Stomach (tissue), 8 donors: ENCODE measurements at regions not wholly inside any gene's neighbourhood (a gene's known extent, or its start where the extent isn't known, plus 50 kb on each side); places are given as distances from the start of the nearest gene placed in this dataset.

ENCODE experiments used
- DNase-seq, 2 donors: peaks; one replicate each; pipeline versions ENCODE4 v3.0.0 to v3.0.0-alpha.2; 2013 to 2019
- H3K27ac ChIP-seq, 5 donors: fragments of 200-600 bp in 4 of 5; sonication (generic) in 4 of 5; one replicate each; pipeline ENCODE4 v1.5.1; 2013 to 2019; ENCODE audit warnings: mild to moderate bottlenecking in 1 of 5, moderate library complexity in 1 of 5
- H3K27me3 ChIP-seq, 3 donors: fragments of 200-600 bp; sonication (generic); one replicate each; pipeline ENCODE4 v1.5.1; 2017 to 2019; ENCODE audit warnings: mixed run types in 1 of 3
- H3K36me3 ChIP-seq, 4 donors: fragments of 200-600 bp; sonication (generic); 1 replicate in 3 of 4; 2 replicates in 1 of 4; pipeline ENCODE4 v1.5.1; 2016 to 2019
- H3K4me1 ChIP-seq, 4 donors: fragments of 200-600 bp; sonication (generic); one replicate each; pipeline ENCODE4 v1.5.1; 2016 to 2019
- H3K4me3 ChIP-seq, 4 donors: fragments of 200-600 bp; sonication (generic) in 3 of 4; one replicate each; pipeline ENCODE4 v1.5.1; 2016 to 2019; ENCODE audit warnings: mild to moderate bottlenecking in 1 of 4
- H3K9me3 ChIP-seq, 4 donors: fragments of 200-600 bp; sonication (generic); one replicate each; pipeline ENCODE4 v1.5.1; 2016 to 2019
- EP300 ChIP-seq: sonication (generic); formaldehyde crosslinking; IDR thresholded peaks from one replicate; pipeline ENCODE4 v1.6.1; 2017; ENCODE audit warnings: antibody characterized with exemption
- POLR2A ChIP-seq, 4 donors: fragments of 450-650 bp; IDR thresholded peaks; one replicate each; pipeline ENCODE4 v1.6.1; 2016; ENCODE audit warnings: antibody characterized with exemption in 4 of 4, control low read depth in 2 of 4, mild to moderate bottlenecking in 1 of 4, moderate library complexity in 1 of 4
- POLR2AphosphoS5 ChIP-seq, 3 donors: sonication (generic); formaldehyde crosslinking; IDR thresholded peaks; one replicate each; pipeline ENCODE4 v1.6.1; 2016; ENCODE audit warnings: antibody characterized with exemption in 3 of 3
- WGBS, 5 donors: extraction: QIAGEN DNeasy Blood & Tissue Kit in 3 of 5; methylation state at CpG; one replicate each; pipeline versions ENCODE4 v1.1.5 to v1.1.7; 2013 to 2018; 5-methylcytosine and 5-hydroxymethylcytosine counted together
- intact Hi-C: fragments of 100-400 bp; cut with DNase I; formaldehyde crosslinking; loops from one replicate; pipeline ENCODE4 v1.15.1; 2023; ENCODE audit warnings: low total_unique reads
- TF ChIP-seq, protein P1 (sequence below), 7 experiments: fragments of 450-650 bp in 4 of 7; fragments of 200-600 bp in 3 of 7; sonication (generic) in 3 of 7; IDR thresholded peaks; one replicate each; pipeline ENCODE4 v1.5.1; 2016 to 2019; ENCODE audit warnings: antibody characterized with exemption in 7 of 7, control low read depth in 2 of 7, mild to moderate bottlenecking in 1 of 7
- donor health status: healthy with polysubstance abuse.
- donor health status: Bipolar disorder and iron deficiency.
- donor health status: healthy.

DNA sequence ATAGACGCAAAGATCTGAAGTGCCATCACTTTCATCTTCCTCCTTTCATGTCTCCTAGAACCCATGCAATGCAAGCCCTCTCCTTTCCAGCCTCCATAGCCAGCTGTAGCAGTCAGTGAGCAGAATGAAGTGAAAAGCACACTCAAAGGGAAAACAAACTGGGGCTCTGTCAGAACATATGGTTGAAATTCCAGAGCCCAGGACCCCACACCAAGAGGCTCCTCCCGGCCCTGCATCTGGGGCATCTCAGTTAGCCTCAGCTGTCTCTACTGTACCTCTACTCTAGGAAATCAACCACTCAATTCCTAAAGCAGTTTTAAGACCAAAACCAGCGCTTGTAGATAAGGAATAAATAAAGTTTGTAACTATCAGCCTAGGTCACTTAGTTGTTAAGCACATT lies 73.8 kb upstream of the P3H2 start:
- H3K27me3 ChIP-seq: no peaks in the 10 kb centered on the region
- no peak overlapping the region for H3K4me3 ChIP-seq
- no peaks in the 10 kb centered on the region for H3K36me3 ChIP-seq
- 70 to 81% (median 75%) methylated on average over 3 of the region's 3 CpGs for WGBS, 5 donors
- no peak overlapping the region for H3K27ac ChIP-seq
- no peak for DNase-seq
- H3K4me1 ChIP-seq: peaks cover 0 to 10% (median 0%) of the 10 kb centered on the region in 4 donors
- TF ChIP-seq POLR2AphosphoS5 (IDR thresholded peaks at IDR 0.05): no peak
- no peak for TF ChIP-seq EP300
- TF ChIP-seq, protein P1, sequence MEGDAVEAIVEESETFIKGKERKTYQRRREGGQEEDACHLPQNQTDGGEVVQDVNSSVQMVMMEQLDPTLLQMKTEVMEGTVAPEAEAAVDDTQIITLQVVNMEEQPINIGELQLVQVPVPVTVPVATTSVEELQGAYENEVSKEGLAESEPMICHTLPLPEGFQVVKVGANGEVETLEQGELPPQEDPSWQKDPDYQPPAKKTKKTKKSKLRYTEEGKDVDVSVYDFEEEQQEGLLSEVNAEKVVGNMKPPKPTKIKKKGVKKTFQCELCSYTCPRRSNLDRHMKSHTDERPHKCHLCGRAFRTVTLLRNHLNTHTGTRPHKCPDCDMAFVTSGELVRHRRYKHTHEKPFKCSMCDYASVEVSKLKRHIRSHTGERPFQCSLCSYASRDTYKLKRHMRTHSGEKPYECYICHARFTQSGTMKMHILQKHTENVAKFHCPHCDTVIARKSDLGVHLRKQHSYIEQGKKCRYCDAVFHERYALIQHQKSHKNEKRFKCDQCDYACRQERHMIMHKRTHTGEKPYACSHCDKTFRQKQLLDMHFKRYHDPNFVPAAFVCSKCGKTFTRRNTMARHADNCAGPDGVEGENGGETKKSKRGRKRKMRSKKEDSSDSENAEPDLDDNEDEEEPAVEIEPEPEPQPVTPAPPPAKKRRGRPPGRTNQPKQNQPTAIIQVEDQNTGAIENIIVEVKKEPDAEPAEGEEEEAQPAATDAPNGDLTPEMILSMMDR (IDR thresholded peaks at IDR 0.05): no peak
- TF ChIP-seq POLR2A (IDR thresholded peaks at IDR 0.05): no peak
- H3K9me3 ChIP-seq: no peaks in the 10 kb centered on the region
- intact Hi-C loops: no loop called here

DNA sequence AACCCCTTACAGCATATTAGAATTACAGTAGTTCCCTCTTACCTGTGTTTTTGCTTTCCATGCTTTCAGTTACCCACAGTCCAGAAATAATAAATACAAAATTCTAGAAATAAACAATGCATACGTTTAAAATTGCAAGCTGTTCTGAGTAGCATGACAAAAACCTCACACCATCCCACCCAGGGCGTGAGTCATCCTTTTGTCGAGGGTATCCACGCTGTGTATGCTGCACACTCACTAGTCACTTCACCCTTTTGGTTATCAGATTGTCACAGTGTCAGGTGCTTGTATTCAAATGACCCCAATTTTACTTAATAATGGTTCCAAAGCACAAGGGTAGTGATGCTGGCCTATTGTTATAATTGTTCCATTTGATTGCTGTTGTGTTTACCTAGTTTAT lies 72.5 kb upstream of the P3H2 start:
- Histone ChIP-seq H3K27me3 (no peaks in the 10 kb centered on the region), H3K4me3 (no peak overlapping the region), H3K9me3 (no peaks in the 10 kb centered on the region), H3K36me3 (no peaks in the 10 kb centered on the region), H3K4me1 (peaks cover 0 to 10% (median 0%) of the 10 kb centered on the region in 4 donors), H3K27ac (no peak overlapping the region)
- no peak for DNase-seq
- WGBS, 5 donors: 59 to 77% (median 63%) methylated on average over 4 of the region's 4 CpGs
- TF ChIP-seq POLR2A (IDR thresholded peaks at IDR 0.05) (no peak), POLR2AphosphoS5 (IDR thresholded peaks at IDR 0.05) (no peak), EP300 (no peak)
- TF ChIP-seq, protein P1 (IDR thresholded peaks at IDR 0.05): no peak
- intact Hi-C loops: no loop called here

DNA sequence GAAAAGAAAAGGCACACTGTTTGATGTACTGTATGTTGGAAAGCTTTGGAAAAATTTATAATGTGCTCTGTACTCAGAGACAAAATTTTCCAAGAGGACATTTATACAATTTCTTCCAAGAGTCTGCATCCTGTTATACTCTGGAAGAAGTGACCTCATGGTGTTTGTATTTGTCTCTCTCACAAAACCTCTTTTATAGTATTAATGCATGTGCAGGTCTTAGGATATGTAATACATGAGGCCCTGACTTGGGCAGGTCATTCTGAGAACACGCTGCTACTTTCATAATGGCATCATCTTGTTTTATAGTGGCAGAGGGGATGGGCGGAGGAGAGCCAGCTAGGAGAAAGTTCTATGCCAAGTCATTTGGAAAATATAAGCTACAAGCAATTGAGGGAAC lies 72.0 kb upstream of the P3H2 start:
- Histone ChIP-seq H3K4me3 (no peak overlapping the region), H3K36me3 (no peaks in the 10 kb centered on the region), H3K9me3 (no peaks in the 10 kb centered on the region), H3K27me3 (no peaks in the 10 kb centered on the region), H3K27ac (no peak overlapping the region), H3K4me1 (peaks cover 0 to 5% (median 0%) of the 10 kb centered on the region in 4 donors)
- intact Hi-C loops: no loop called here
- DNase-seq: peak in 1 of 2 donors; percentile 29
- WGBS, 5 donors: 84 to 89% (median 86%) methylated on average over 2 of the region's 2 CpGs
- TF ChIP-seq POLR2A (IDR thresholded peaks at IDR 0.05) (no peak), EP300 (no peak)
- TF ChIP-seq, protein P1 (IDR thresholded peaks at IDR 0.05): no peak

DNA sequence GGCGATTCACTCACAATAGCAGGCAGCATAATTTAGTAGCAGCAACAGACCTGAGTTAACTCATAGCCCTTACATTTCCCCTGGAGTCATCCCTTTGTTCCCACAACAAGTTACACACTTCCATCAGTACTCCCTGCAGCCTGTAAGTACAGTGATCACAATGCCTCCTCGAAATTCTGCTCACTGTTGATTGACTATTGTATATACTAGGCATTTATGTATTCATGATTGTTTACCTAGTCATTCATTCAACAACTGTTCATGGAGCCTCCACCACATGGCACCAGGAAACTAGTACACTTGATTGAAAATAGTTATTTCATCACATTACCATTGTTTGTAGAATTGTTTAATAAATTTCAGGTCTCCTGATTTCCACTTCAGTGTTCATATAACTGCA lies 71.4 kb upstream of the P3H2 start:
- Histone ChIP-seq H3K9me3 (no peaks in the 10 kb centered on the region), H3K4me1 (no peaks in the 10 kb centered on the region), H3K27me3 (no peaks in the 10 kb centered on the region), H3K36me3 (no peaks in the 10 kb centered on the region), H3K4me3 (no peak overlapping the region), H3K27ac (no peak overlapping the region)
- WGBS, 5 donors: 52 to 65% (median 62%) methylated on average over 2 of the region's 2 CpGs
- no peak for DNase-seq
- intact Hi-C loops: no loop called here
- no peak for TF ChIP-seq EP300
- TF ChIP-seq, protein P1 (IDR thresholded peaks at IDR 0.05): no peak
- TF ChIP-seq POLR2AphosphoS5 (IDR thresholded peaks at IDR 0.05): no peak
- no peak for TF ChIP-seq POLR2A (IDR thresholded peaks at IDR 0.05)
